ENCODE measurements at regions not wholly inside any gene's neighbourhood (a gene's known extent, or its start where the extent isn't known, plus 50 kb on each side); places are given as distances from the start of the nearest gene placed in this dataset.

- H3K4me1 Mint-ChIP-seq, result no peaks in the 10 kb centered on the region
- H3K4me3 ChIP-seq (ENCODE audit: low read length), result no peak overlapping the region
- H3K27me3 Mint-ChIP-seq (ENCODE audit: low read depth in 2 of 2), result no peaks in the 10 kb centered on the region
- no peaks in the 10 kb centered on the region for H3K36me3 ChIP-seq (ENCODE audit: control insufficient read depth, insufficient read depth, low read length)
- H3K9me3 ChIP-seq (ENCODE audit: control insufficient read depth, insufficient read depth, low read length), result peaks cover 5% of the 10 kb centered on the region
- H3K4me3 Mint-ChIP-seq, result no peak overlapping the region
- ATAC-seq, result no peak
- no peak for DNase-seq
- no peak overlapping the region for H3K27ac ChIP-seq (ENCODE audit: low read length)
- no peak for TF ChIP-seq CTCF (IDR thresholded peaks at IDR 0.05)
- H3K9me3 Mint-ChIP-seq, result peaks cover 7 to 17% of the 10 kb centered on the region in 2 donors
- no peaks in the 10 kb centered on the region for H3K36me3 Mint-ChIP-seq
- no peaks in the 10 kb centered on the region for H3K4me1 ChIP-seq (ENCODE audit: control insufficient read depth, insufficient read depth, low read length)
- WGBS (ENCODE audit: insufficient coverage), result 80% methylated on average over 1 of the region's 2 CpGs
- H3K27ac Mint-ChIP-seq, result no peak overlapping the region
- H3K27me3 ChIP-seq (ENCODE audit: control insufficient read depth, insufficient read depth, low read length), result no peaks in the 10 kb centered on the region
- intact Hi-C loops (cut with micrococcal nuclease), result no loop called here
Measured at GRCh38 chr1:72697410-72697809, 415.1 kb upstream of the NEGR1 start.

- no peak overlapping the region for H3K4me3 ChIP-seq (ENCODE audit: low read length)
- ATAC-seq, result no peak
- Mint-ChIP-seq H3K27ac (no peak overlapping the region), H3K4me1 (no peaks in the 10 kb centered on the region), H3K36me3 (no peaks in the 10 kb centered on the region), H3K27me3 (ENCODE audit: low read depth in 2 of 2) (no peaks in the 10 kb centered on the region), H3K4me3 (no peak overlapping the region), H3K9me3 (peaks cover 5 to 14% of the 10 kb centered on the region in 2 donors)
- intact Hi-C loops (cut with micrococcal nuclease), result no loop called here
- peaks cover 5% of the 10 kb centered on the region for H3K9me3 ChIP-seq (ENCODE audit: control insufficient read depth, insufficient read depth, low read length)
- 67% methylated on average over 1 of the region's 1 CpG for WGBS (ENCODE audit: insufficient coverage)
- TF ChIP-seq CTCF (IDR thresholded peaks at IDR 0.05), result no peak
- H3K27ac ChIP-seq (ENCODE audit: low read length), result no peak overlapping the region
- H3K27me3 ChIP-seq (ENCODE audit: control insufficient read depth, insufficient read depth, low read length), result no peaks in the 10 kb centered on the region
- H3K36me3 ChIP-seq (ENCODE audit: control insufficient read depth, insufficient read depth, low read length), result no peaks in the 10 kb centered on the region
- no peaks in the 10 kb centered on the region for H3K4me1 ChIP-seq (ENCODE audit: control insufficient read depth, insufficient read depth, low read length)
- DNase-seq, result no peak
Measured at GRCh38 chr1:72693899-72694298, 411.6 kb upstream of the NEGR1 start.

GRCh38 chr1:72693376-72693775 lies 411.0 kb upstream of the NEGR1 start:
- H3K4me3 ChIP-seq (ENCODE audit: low read length), result no peak overlapping the region
- no peak for ATAC-seq
- Mint-ChIP-seq H3K9me3 (peaks cover 5 to 16% of the 10 kb centered on the region in 2 donors), H3K27ac (no peak overlapping the region), H3K4me1 (no peaks in the 10 kb centered on the region), H3K4me3 (no peak overlapping the region), H3K36me3 (no peaks in the 10 kb centered on the region), H3K27me3 (ENCODE audit: low read depth in 2 of 2) (no peaks in the 10 kb centered on the region)
- DNase-seq, result no peak
- no peaks in the 10 kb centered on the region for H3K4me1 ChIP-seq (ENCODE audit: control insufficient read depth, insufficient read depth, low read length)
- 75% methylated on average over 2 of the region's 2 CpGs for WGBS (ENCODE audit: insufficient coverage)
- H3K27ac ChIP-seq (ENCODE audit: low read length), result no peak overlapping the region
- no peaks in the 10 kb centered on the region for H3K27me3 ChIP-seq (ENCODE audit: control insufficient read depth, insufficient read depth, low read length)
- TF ChIP-seq CTCF (IDR thresholded peaks at IDR 0.05), result no peak
- intact Hi-C loops (cut with micrococcal nuclease), result no loop called here
- no peaks in the 10 kb centered on the region for H3K36me3 ChIP-seq (ENCODE audit: control insufficient read depth, insufficient read depth, low read length)
- H3K9me3 ChIP-seq (ENCODE audit: control insufficient read depth, insufficient read depth, low read length), result peaks cover 5% of the 10 kb centered on the region

DNA sequence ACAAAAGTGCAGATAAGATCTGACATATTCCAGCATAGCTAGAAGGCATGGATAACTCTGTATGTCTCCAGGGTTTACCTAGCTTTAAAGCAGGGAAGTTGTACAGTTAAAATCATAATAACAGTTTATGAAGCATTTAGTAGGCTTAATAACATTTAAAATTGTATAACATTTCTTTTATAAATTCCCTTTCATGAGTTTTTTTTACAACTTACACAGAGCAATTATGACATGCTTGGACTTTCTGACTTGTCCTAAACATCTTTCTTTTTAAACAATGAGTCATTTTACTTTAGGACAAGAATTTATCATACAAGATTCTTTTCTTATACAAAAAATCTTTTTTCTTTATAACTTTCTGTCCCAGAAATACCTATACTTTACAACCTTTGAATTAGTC lies 408.5 kb upstream of the NEGR1 start:
- Mint-ChIP-seq H3K36me3 (no peaks in the 10 kb centered on the region), H3K27ac (no peak overlapping the region), H3K4me3 (no peak overlapping the region), H3K27me3 (ENCODE audit: low read depth in 2 of 2) (no peaks in the 10 kb centered on the region), H3K4me1 (no peaks in the 10 kb centered on the region), H3K9me3 (peaks cover 7 to 19% of the 10 kb centered on the region in 2 donors)
- ATAC-seq (no peak), DNase-seq (no peak)
- intact Hi-C loops (cut with micrococcal nuclease), result no loop called here
- Histone ChIP-seq H3K4me3 (ENCODE audit: low read length) (no peak overlapping the region), H3K27me3 (ENCODE audit: control insufficient read depth, insufficient read depth, low read length) (no peaks in the 10 kb centered on the region), H3K9me3 (ENCODE audit: control insufficient read depth, insufficient read depth, low read length) (peaks cover 9% of the 10 kb centered on the region), H3K27ac (ENCODE audit: low read length) (no peak overlapping the region), H3K4me1 (ENCODE audit: control insufficient read depth, insufficient read depth, low read length) (no peaks in the 10 kb centered on the region), H3K36me3 (ENCODE audit: control insufficient read depth, insufficient read depth, low read length) (no peaks in the 10 kb centered on the region)
- no peak for TF ChIP-seq CTCF (IDR thresholded peaks at IDR 0.05)

All from natural killer cell (primary cell).